A172 (cell line): ENCODE measurements at regions not wholly inside any gene's neighbourhood (a gene's known extent, or its start where the extent isn't known, plus 50 kb on each side); places are given as distances from the start of the nearest gene placed in this dataset.
"Not testable (repeated sequence)": the region's sequence is repeated elsewhere in the genome, so short reads cannot be mapped to it uniquely, and the experiment has no call there.

Experiments
- DNase-seq: peaks from one replicate; pipeline ENCODE4 v3.0.0-alpha.2; 2015; ENCODE audit warnings: low spot score

DNA sequence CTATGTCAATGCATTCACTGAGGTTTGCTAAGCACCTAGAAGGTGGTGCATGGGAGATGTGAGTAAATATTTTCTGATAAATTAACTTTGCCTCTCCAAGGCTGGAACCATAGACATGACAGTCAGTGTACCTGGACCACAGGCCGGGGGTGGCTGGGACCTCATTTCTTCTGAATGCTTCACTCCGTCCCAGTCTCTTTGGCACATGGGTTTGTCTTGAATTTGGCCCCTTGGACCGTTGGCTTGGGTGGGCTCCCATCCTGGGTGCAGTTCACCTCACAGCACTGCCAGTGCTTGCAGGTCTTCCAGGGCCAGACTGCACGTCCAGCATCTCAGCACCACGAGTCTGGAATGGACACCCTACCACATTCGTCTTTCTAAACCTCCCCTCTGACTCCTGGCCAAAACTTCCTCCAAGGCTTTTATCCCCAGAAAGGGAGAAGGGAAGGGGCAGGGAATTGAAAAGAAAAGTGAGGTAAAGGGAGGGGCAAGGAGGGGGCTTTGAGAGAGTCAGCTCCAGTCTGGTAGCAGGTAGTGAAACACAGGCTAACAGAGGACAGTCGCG lies 267.8 kb downstream of the MED10 start:
- no peak for DNase-seq

DNA sequence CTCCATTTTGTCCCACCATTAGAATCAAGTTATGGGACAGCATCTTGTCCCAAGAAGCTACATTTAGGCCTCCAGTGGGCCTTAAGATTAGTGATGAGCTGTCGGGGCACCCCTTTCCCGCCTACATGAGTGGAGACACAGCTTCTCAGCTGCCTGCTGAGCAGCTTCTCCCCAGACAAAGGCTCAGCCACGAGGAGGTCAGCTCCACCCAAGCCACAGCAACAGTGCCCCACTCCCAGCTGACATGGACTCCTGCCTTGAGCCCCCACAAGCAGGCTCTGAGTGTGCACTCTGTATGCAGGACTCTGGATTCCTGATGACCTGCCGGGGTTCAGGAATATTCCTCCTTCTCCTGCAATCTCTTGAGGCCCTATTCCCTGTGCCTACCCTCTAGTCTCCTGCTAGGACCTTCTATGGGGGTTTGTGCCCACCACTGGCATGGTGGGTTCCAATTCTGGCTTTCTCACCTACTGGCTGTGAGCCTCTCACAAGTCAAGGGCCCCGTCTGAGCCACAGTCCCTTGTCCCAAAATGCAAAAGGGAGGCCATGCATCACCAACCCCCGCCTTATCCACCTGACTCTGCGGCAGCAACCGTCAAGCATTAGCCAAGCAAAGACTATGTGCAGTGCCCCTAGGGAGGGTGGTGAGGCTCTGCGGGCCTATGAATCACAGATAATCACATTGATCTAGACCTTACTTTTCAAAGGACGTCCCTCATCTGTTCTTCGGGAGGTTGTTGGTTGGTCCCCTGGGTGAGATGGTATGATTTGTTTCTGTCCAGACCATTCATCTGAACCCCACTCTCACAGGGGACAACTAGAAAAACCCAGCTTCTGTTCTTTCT lies 269.1 kb downstream of the MED10 start:
- no peak for DNase-seq

DNA sequence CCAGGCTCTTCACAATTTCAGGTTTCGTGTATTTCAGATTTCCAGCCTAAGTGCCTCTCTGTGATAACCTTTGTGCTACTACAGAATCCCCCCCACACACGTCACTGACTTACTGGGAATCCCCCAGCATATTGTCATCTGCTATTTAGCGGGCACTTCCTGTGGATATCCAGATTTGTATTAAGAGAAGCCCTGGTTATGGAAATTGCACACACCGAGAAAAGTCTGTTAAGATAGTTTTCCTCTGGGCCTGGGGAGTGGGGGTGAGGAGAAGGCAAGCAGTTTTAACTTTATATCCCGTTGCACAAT lies 269.9 kb downstream of the MED10 start:
- no peak for DNase-seq

DNA sequence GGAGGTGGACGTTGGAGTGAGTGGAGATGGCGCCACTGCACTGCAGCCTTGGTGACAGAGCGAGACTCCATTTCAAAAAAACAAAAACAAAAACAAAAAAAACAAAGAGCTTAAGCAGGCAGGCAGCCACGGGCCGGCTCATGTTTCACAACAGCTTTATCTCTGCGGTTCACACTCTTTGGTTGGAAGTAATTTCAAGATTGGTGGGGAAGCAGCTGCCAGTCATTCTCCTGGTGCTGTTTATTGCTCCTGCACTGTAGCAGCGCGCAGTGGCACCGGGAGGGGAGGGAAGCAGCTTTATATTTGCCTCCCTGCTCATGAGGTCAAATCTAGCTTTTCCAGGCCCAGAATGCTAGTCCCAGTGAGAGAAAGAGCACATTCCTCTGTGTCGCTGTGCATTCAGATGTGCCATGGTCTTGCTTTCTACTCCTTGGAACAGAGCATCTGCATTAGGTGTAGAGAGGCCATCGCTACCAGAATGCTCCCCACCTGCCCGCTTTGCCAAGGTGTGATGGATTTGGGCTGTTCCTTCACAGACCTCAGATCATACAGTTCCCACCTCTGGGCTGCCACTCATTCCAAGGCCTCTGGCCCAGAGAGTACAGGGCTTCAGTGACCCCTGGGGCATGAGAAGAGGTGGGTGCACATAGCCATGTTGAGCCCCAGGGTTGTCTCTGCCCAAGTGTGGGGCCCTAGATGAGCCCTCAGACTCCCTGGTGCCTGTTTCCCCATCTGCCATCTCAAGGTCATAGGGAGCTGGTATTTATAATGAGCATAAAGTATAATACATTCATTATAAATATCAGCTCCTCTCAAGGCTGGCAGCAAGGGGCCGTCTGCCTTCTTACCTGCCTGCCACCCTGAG lies 270.4 kb downstream of the MED10 start:
- DNase-seq = no peak

DNA sequence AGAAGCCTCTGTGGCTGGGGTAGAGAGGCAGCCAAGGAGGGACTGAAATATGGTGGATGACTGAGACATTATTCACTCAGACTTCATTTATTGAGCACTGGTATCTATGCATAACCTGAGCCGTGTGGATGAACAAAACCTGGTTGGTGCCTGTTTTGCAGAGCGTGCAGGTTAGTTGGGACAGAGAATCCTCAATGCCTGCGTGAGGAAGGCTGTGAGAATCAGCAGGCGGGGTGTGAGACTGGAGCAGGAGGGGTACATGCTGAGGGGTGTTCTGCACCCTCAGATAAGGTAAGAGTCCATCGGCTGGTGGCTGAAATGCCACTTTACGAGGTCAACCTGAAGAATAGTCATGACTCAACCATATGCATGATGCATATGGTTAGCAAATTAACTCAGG lies 271.6 kb downstream of the MED10 start:
- no peak for DNase-seq

DNA sequence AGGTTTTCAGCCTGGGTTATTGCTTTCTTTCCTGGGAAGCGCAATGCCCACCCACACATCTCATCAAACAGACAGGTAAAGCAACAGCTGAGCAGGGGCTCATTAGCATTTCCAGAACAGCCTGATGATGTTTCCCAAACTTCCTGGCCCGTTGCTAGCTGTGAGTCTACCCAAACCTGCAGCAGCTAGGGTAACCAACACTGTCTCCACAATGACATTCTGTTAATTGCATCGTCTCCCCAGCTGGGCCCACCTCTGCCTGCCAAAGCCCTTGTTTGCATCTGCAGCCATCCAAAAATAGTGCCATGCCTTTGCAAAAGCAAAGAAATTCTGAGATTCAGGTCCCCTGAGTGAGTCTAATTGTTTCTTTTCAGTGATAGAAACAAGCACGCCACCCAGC lies 273.0 kb downstream of the MED10 start:
- no peak for DNase-seq

DNA sequence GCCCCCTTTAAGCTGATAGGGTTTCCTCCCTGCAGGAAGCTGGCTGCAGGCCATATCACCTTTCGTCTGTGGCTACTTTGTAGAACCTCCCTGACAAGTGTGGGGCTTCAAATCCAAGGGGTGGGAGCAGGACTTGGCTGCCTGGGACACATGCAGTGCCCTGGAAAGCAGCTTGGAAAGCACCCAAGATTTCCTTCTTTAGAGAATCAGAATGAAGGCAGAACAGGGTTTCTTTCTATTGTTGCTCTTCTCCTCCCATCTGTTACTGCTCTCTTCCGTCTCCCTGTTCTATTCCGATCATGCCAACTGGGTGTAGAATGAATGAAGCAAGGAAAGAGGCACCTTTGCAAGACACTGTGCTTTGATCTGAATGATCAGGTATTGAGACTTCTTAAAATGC lies 282.2 kb downstream of the MED10 start:
- DNase-seq = no peak

DNA sequence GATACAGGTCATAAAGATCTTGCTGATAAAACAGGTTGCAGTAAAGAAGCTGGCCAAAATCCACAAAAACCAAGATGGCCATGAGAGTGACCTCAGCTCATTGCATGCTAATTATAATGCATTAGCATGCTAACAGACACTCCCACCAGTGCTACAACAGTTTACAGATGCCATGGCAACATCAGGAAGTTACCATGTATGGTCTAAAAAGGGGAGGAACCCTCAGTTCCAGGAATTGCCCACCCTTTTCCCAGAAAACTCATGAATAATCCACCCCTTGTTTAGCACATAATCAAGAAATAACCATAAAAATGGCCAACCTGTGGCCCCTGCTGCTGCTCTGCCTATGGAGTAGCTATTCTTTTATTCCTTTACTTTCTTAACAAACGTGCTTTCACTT lies 284.2 kb downstream of the MED10 start:
- not testable (repeated sequence) for DNase-seq

DNA sequence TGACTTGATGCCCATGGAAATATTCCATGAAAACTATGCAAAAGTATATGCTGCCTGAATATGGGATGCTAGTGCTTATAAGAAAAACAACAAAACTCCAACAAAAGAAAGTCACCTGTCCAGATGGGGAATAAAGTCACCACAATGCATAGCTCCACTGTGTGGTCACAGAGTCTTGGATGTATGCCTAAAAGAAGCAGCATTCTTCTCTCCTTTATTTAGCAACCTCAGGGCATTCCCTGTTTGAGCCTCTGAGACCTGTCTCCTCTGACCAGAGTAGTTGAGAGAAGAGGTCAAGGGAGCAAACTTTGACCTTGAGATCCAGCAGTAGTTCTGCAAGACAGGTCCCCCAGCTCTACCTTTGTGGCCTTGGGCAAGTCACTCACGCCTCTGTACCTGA lies 287.5 kb downstream of the MED10 start:
- no peak for DNase-seq

DNA sequence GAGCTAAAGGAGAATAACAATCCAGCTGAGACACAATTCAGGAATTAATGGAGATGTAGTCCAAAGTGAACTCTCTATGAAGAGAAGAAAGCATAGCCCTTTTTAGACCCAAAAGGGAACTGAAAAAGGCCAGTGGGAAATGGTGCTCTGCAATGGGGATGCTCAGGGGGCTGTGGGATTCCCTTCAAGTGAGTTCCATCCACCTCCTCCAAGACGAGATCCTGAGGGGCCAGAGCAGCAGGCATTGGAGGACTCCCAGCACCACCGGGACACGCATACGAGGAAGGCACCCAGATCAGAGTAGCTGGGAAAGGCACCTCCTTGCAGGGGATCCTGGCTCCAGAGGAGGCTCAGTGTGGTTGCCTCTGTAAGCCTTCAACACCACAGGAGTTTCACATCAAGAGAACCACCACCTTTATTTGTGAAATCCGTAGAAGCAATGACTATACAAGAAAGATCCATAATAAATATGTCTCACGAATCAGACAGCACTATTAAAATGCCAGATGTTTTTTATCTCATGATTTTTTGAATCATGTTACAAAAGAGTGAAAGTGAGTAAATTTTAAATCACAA lies 288.2 kb downstream of the MED10 start:
- DNase-seq = no peak

DNA sequence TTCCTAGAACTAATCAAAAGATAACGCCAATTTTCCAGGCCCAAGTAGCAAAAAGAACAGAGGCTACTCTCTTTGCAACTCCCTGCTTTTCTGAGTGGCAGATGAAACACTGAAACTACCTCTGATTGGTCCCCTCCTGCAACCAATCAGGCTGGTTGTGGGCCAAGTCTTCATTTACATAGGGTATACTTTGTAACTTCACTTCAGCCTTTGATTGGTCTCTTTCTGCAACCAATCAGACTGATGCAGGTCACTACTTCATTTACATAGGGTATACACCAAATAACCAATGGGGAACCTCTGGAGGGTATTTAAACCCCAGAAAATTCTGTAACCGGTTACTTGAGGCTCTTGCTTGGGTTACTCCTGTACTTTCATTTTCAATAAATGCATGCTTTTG lies 289.6 kb downstream of the MED10 start:
- no peak for DNase-seq

DNA sequence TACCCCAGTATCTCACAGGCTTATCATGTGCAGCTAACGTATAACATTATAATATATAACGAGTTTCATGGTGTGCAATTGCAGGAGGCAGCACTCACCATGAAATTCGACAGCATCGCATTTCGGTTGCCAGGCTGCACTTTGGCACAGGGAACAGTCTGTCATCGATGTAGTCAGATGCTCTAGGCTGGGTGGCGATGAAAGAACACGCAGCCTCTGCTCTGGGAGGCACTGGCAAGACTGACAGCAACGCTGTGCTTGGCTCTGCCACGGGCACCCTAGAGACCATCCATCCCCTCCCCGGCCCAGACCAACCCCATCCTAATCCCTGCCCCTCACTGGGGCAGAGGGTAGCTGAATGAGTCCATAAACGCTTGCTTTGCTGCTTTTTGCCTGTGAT lies 290.8 kb downstream of the MED10 start:
- no peak for DNase-seq

DNA sequence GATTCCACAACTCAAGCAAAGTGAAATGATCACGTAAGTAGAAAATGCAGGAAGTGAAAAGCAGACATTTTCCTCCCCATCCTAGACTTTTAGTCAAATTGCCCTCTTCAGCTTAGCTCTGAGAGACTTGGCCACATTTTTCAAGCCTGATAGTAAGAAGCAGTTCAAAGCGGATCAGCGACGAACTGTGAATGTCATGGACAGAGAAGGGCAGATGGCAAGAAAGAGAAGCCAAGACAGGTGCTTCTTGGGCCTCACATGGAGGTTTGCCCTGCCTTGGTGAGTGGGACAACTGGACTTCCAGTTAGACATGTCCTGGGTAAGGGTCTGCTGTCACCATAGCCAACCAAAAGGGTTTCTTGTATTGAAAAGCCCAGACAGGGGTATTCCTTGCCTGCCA lies 291.5 kb downstream of the MED10 start:
- no peak for DNase-seq

DNA sequence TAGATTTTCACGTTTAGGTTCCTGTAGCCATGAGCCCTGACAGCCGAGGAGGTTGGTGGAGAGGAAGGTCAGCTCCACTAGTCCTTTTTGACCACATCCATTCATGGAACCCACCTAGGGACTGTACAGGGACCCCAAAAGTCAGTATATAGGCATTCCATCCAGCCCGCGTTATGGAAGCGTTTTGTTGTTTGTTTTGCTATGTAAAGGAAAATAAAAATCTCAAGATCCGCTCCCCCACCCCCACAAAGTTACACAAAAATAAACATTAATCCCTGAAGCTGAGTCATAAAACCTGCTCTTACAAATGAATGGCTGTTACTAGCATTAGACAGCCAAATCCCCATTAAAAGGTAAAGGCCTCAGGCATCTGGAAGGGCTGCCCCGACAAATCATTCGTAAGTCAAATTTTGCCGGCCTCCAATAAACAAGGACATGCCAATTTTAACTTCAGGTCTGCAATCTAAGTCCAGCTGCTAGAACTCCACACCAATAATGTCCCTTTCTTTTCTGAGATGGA lies 292.9 kb downstream of the MED10 start:
- DNase-seq = no peak

DNA sequence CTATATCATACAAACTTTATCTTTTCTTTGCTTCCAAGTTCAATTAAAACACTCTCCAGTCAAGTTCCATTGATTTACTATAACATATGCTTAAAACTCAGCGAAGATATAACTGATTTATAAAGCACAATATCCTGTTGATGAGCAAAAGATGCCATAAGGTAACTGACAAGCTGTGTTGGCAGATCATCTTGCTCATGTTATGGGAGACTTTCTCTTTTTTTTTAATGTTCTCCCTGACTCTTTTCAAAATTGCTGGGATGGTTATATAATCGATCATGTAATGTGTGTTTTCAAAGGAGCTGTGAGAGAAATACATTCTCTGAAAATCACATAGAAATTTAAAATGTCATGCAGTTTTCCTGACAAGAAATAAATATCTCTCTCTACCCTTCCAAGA lies 293.5 kb downstream of the MED10 start:
- no peak for DNase-seq

DNA sequence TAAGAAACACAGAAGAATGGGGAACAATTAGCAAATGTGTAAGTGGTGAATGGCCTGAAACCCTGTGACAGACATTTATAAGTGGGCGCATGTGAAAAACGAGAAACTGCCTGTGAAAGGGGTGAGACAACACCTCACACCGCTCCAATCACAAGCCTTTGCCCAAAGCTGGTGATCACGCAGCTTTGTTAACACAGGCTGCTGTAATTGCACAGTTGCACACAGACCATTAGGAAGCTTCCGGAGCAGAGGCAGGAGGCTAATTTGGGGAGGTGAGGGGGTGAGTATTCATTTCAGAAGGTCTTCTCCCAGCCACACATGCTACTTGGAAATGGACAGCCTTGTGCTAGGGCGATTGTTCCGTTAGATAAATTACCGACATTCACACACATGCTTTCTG lies 294.0 kb downstream of the MED10 start:
- no peak for DNase-seq

DNA sequence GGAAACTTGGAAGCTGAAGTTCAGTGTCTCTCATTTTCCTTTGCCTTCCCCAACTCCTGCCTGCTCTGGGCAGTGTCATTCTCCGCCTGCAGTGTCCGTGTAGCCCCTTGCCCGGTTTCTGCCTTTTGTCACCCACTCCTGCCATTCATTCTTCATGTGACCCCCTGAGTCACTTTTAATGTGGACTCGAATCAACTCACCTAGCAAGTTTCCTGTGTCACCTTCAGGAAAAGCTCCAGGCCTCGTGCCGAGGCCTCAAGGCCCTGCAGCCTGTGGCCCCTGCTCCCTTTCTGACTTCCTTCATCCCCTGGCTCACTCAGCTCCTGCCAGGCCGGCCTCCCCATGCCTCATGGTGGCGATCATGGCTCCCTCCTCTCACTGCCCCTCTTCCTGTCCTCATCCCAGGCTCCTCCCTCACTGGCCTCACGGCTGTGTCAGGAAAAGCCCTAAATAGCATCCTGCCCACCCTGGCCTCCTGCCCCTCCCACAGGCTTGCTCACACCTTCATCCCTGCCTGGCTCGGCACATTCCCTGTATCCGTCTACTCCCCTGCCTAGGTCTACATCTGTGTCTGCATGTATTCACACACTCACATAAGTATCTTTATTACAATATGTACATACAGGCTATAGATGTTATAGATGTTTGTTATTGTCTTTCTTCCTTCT lies 294.9 kb downstream of the MED10 start:
- DNase-seq = no peak

DNA sequence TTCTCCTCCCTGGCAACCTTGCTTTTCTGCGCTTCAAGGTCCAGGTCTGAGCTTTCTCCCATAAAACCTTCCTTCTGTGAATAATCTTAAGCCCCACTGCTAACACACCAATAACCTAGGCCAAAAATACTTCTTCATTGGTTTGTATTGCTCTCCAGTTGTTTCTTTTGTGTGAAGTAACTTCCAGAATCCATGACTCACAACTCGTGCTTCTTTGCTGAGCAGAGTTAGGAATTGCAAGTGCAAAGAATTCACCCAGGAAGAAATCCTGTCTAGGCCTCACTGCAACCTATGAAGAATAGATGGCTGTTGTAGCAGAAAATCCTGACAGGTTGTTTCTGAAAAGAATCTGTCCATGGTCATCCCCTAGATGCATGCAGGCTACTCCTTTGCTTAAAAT lies 295.7 kb downstream of the MED10 start:
- DNase-seq = no peak

DNA sequence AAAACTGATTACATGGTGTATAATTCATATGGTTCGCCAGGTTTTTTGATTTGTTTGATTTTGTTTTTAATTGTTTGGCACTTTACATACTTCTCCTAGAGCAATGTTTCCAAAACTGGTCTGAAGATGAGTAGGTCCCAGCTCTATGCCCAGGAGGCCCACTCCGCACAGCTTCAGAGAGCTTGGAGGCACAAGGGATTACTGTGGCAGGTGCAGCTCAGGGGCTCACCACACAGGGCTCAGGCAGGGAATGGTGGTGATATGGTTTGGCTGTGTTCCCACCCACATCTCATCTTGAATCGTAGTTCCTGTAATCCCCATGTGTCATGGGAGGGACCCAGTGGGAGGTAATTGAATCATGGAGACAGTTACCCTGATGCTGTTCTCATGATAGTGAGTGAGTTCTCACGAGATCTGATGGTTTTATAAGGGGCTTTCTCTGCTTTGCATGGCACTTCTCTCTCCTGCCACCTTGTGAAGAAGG lies 296.6 kb downstream of the MED10 start:
- DNase-seq = no peak

DNA sequence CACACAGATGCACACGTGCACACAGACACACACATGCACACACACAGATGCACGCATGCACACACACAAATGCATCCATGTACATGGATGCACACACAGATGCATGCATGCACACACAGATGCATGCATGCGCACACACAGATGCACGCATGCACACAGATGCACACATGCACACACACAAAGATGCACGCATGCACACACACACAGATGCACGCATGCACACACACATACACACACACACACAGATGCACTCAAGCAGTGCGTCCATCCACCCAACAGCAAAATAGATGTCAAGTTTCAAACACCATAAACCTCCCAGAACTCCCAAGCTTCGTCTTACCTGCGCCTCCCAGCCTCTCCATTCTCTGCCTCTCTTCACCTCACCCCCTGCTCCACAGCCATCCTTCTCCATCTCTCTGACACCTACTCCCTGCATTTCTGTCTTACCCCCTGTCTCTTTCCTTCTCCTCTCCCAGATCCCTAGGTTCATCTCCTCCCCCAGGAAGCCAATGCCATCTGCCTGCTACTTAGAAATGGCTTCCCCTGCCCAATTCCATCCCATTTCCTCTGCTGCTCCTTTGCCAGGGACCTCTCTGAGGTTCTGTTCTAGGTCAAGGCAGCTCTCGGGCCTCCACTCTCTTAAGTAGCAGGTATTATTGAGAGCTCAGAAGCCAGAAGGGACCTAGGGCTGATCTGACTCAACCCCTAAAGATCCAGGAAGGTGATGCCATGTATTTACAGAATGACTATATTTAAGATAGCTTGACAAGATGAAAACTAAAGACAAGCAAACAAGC lies 297.2 kb downstream of the MED10 start:
- DNase-seq = no peak

DNA sequence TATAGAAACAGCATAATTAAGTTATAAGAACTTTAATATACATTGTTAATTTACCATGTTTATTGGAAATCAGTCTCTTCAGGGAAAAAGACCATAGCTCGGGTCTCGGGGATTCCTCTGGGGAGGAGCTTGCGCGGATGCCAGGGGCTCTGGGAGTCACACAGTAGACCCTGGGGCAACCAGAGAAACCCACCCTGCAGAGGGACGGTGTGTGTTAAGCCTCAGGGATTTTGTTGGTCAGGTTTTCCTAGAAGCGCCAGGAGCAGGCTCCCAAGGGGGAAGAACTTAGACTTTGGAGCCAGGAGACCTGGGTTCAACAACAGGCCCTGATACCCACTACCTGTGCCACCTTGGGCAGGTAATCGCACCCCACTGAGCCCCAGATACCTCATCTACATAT lies 297.9 kb downstream of the MED10 start:
- DNase-seq = no peak
